T-helper 2 cell treated with Interferon-gamma antibody and Interleukin-4, amounts not matched to agents 5 μg/mL and 100 μg/mL, for 36 hours (primary cell): ENCODE measurements at regions not wholly inside any gene's neighbourhood (a gene's known extent, or its start where the extent isn't known, plus 50 kb on each side); places are given as distances from the start of the nearest gene placed in this dataset.
A peak's percentile ranks its signal among the peaks of the same experiment; 100 is the strongest.
"Not testable (repeated sequence)": the region's sequence is repeated elsewhere in the genome, so short reads cannot be mapped to it uniquely, and the experiment has no call there.

Source experiments
- DNase-seq: peaks from one replicate; pipeline ENCODE4 v3.0.0; 2021; ENCODE audit warnings: low spot score
- H3K27ac Mint-ChIP-seq: one replicate; pipeline ENCODE4 v1.8.0; 2021; ENCODE audit warnings: mild to moderate bottlenecking, mixed read lengths
- H3K27me3 Mint-ChIP-seq: one replicate; pipeline ENCODE4 v1.8.0; 2021; ENCODE audit warnings: low read depth, mixed read lengths
- H3K36me3 Mint-ChIP-seq: one replicate; pipeline ENCODE4 v1.8.0; 2021; ENCODE audit warnings: low read depth, mixed read lengths
- H3K4me1 Mint-ChIP-seq: one replicate; pipeline ENCODE4 v1.8.0; 2021; ENCODE audit warnings: low read depth, mixed read lengths
- H3K4me3 Mint-ChIP-seq: one replicate; pipeline ENCODE4 v1.8.0; 2022; ENCODE audit warnings: mild to moderate bottlenecking, moderate library complexity, mixed read lengths
- H3K9me3 Mint-ChIP-seq: one replicate; pipeline ENCODE4 v1.8.0; 2021; ENCODE audit warnings: mixed read lengths

DNA sequence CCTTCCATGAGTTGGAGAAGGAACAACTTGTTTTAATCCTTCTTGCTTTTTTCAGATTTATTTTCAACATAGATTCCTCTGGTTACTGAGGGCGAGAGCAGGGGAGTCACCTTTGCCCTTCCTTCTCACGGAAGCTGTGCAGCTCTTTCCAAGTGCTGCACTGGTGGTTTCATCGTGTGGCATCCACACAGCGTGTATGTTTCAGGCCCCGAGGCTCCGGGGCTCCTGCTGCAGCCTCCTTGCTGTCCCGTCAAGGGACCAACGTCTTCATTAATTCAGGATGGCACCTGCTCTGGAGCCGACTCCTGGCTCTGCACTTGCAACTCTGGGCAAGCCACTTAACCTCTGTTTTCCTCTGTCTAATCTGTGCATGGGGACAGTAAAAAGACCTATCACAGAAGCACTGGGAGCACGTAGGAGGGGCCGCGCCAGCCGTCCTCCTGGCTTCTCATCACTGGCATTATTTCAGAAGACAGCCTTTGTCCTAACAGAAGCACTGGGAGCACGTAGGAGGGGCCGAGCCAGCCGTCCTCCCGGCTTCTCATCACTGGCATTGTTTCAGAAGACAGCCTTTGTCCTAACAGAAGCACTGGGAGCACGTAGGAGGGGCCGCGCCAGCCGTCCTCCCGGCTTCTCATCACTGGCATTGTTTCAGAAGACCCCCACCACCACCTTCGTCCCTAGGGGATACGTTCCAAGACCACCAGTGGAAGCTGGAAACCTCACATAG, 117.8 kb upstream of the NKX1-1 start:
- peaks cover 17% of the 10 kb centered on the region for H3K27me3 Mint-ChIP-seq
- no peak for DNase-seq
- H3K4me1 Mint-ChIP-seq, result no peaks in the 10 kb centered on the region
- H3K4me3 Mint-ChIP-seq, result no peak overlapping the region
- H3K9me3 Mint-ChIP-seq, result no peaks in the 10 kb centered on the region
- H3K27ac Mint-ChIP-seq, result no peak overlapping the region
- H3K36me3 Mint-ChIP-seq, result no peaks in the 10 kb centered on the region

DNA sequence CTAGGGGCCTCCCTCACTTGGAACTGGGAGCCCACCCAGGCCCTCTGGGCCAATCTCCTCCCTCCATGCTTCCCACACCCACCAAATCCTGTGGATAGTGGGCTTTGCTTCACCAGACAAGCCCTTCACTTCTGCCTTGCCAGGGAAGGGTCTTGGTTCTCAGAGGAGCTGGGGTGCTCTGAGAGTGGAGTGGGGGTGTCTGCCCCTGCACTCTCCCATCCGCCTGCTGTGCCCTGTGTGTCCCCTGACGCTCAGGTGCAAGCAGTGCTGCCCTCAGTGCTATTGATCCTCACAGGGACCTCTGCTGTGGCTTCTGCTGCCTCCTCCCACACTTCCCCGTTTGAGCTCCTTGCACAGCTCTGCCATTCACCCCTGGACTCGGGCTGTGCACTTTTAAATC, 117.3 kb upstream of the NKX1-1 start:
- no peaks in the 10 kb centered on the region for H3K36me3 Mint-ChIP-seq
- no peak for DNase-seq
- no peak overlapping the region for H3K27ac Mint-ChIP-seq
- peaks cover 16% of the 10 kb centered on the region for H3K27me3 Mint-ChIP-seq
- no peak overlapping the region for H3K4me3 Mint-ChIP-seq
- H3K9me3 Mint-ChIP-seq, result no peaks in the 10 kb centered on the region
- H3K4me1 Mint-ChIP-seq, result no peaks in the 10 kb centered on the region

GRCh38 chr4:1523033-1523432, 116.8 kb upstream of the NKX1-1 start:
- Mint-ChIP-seq H3K9me3 (no peaks in the 10 kb centered on the region), H3K4me3 (no peak overlapping the region), H3K27me3 (peaks cover 16% of the 10 kb centered on the region), H3K4me1 (no peaks in the 10 kb centered on the region), H3K36me3 (no peaks in the 10 kb centered on the region), H3K27ac (no peak overlapping the region)
- no peak for DNase-seq

GRCh38 chr4:1522606-1523005, 116.4 kb upstream of the NKX1-1 start:
- Mint-ChIP-seq H3K27ac (no peak overlapping the region), H3K36me3 (no peaks in the 10 kb centered on the region), H3K4me1 (no peaks in the 10 kb centered on the region), H3K4me3 (no peak overlapping the region), H3K9me3 (no peaks in the 10 kb centered on the region), H3K27me3 (peaks cover 16% of the 10 kb centered on the region)
- no peak for DNase-seq

DNA sequence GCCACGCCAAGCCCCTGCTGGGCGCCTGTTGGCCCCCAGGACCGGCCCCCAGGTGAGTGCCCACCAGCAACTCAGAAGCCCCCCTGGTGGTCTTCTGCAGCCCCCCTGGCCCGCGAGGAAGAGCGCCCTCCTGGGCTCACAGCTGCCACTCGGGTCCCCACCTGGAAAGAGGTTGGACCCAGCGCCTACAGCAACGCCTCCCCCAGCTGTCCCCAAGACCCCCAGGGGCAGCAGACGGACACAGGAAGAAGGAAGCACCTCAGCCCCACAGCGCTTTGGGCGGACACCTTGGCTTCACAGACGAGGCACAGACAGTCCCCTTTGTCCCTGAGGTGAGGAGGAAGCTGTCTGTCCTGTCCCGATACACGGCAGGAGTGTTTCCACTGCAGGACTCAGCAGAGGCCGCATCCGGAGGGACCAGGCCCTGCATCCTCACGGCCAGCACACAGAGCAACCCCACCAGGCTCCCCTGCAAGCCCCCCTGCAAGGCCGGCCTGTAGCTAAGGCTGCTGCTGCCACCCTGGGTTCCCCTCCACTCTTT, 115.6 kb upstream of the NKX1-1 start:
- peaks cover 12% of the 10 kb centered on the region for H3K27me3 Mint-ChIP-seq
- no peak overlapping the region for H3K4me3 Mint-ChIP-seq
- no peaks in the 10 kb centered on the region for H3K9me3 Mint-ChIP-seq

DNA sequence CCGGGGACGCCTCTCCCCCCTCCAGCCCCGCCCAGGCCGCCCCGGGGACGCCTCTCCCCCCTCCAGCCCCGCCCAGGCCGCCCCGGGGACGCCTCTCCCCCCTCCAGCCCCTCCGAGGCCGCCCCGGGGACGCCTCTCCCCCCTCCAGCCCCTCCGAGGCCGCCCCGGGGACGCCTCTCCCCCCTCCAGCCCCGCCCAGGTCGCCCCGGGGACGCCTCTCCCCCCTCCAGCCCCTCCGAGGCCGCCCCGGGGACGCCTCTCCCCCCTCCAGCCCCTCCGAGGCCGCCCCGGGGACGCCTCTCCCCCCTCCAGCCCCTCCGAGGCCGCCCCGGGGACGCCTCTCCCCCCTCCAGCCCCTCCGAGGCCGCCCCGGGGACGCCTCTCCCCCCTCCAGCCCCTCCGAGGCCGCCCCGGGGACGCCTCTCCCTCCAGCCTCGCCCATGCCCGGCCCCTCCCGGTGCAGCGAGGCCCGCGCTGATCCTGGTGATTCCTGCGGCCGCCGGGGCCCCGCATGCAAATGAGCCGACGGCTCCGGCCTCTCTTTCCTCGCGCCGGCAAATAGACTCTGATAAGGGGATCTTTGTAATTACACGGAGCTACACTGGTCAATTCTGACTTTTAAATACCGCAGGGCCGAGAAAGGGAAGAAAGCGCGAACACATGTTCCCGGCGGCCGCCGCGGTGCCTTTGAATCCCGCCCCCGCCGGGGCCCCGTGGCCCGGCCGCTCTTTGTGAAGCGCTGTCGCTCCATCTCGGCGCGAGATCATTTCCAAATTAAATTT, 114.7 kb upstream of the NKX1-1 start:
- not testable (repeated sequence) for H3K36me3 Mint-ChIP-seq, H3K27ac Mint-ChIP-seq, H3K9me3 Mint-ChIP-seq, H3K4me1 Mint-ChIP-seq
- Mint-ChIP-seq H3K27me3 (peaks cover 12% of the 10 kb centered on the region), H3K4me3 (peak overlapping the region; percentile 54)
- peak; percentile 18 for DNase-seq

More for the DNA sequence above, 115.6 kb upstream of the NKX1-1 start:
- Mint-ChIP-seq H3K36me3 (no peaks in the 10 kb centered on the region), H3K27ac (no peak overlapping the region), H3K4me1 (no peaks in the 10 kb centered on the region)
- DNase-seq, result no peak

DNA sequence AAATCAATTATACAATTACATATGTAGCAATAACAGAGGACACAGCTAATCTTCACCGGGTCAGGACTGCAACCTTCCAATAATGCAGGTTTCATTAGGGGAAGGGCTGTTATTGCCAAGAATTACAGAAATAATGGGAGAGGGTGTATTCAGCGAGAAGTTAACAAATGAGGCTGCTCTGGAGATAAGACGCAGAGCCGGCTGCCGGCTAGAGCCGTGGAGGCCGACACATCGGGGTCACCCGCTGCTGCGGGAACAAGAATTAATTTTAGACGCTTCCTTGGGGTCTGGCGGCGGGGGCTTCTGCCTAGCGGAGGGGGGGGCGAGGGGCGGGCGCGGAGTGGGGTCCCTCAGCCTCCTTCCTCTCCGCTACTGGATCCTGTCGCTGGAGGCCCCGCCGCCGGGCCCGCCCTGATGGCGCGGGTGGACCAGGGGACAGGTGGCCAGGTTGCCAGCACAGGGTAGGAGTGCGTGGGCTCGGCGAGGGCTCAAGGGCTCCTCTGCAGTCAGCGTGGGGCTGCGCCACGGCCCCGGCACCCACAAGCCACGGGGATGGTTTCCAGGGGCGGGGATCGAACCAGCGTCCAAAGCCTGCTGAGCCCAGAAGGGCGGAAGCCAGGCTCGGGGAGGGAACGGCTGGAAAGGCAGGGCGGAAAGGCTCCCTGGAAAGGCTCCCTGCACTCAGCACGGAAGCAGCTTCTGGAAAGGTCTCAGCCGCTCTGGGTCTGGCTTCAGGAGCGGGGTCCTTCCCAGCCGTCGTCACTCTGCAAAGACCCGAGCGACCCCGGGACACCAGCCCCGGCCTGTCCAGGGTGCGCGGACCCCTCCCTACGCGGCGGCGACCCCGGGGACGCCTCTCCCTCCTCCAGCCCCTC, 113.8 kb upstream of the NKX1-1 start:
- peaks cover 12% of the 10 kb centered on the region for H3K27me3 Mint-ChIP-seq
- no peaks in the 10 kb centered on the region for H3K36me3 Mint-ChIP-seq
- peak overlapping the region; percentile 61 for H3K4me3 Mint-ChIP-seq
- no peaks in the 10 kb centered on the region for H3K9me3 Mint-ChIP-seq
- no peak for DNase-seq
- no peak overlapping the region for H3K27ac Mint-ChIP-seq
- no peaks in the 10 kb centered on the region for H3K4me1 Mint-ChIP-seq

DNA sequence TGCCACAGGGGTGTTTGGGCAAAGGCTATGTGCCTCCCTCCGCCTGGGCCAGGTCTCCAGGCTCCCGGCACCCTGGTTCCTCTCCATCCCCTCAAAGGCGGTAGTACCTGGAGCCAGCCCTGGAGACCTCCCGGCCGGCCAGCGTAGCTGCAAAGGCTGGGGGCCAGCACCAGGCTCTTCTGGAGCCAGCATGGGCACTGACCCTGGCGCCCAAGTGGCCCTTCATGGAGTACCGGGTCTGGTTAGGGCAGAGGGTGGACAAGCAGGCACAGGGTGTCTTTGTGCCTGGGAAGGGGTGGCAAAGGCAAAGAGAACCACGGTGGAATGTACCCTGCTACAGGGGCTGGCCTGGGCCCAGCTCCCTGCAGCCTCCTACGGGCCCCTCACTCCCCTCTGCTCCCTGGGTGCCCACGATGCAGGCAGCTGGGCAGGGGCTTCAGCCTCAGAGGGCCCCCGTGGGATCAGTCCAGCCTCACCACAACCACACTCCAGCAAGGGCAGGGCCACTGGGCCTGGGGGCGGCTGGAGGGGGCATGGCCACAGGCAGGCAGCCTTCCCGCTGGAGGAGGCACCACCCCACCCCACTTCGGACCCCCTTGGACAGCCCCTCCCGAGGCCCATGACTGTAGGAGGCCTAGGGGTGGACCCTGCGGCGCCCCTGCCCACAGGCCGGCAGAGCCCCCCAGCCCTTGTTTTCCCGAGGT, 112.9 kb upstream of the NKX1-1 start:
- Mint-ChIP-seq H3K36me3 (no peaks in the 10 kb centered on the region), H3K27ac (no peak overlapping the region), H3K4me3 (no peak overlapping the region), H3K9me3 (no peaks in the 10 kb centered on the region), H3K27me3 (peaks cover 12% of the 10 kb centered on the region), H3K4me1 (no peaks in the 10 kb centered on the region)
- no peak for DNase-seq

GRCh38 chr4:1517592-1518411, 111.6 kb upstream of the NKX1-1 start:
- Mint-ChIP-seq H3K4me3 (no peak overlapping the region), H3K27me3 (peaks cover 9% of the 10 kb centered on the region), H3K9me3 (no peaks in the 10 kb centered on the region)

GRCh38 chr4:1516881-1517480, 110.7 kb upstream of the NKX1-1 start:
- Mint-ChIP-seq H3K4me3 (no peak overlapping the region), H3K27me3 (peaks cover 6% of the 10 kb centered on the region), H3K36me3 (no peaks in the 10 kb centered on the region), H3K4me1 (no peaks in the 10 kb centered on the region), H3K27ac (no peak overlapping the region), H3K9me3 (no peaks in the 10 kb centered on the region)
- DNase-seq, result no peak

More at GRCh38 chr4:1517592-1518411, 111.6 kb upstream of the NKX1-1 start:
- H3K4me1 Mint-ChIP-seq, result no peaks in the 10 kb centered on the region
- H3K27ac Mint-ChIP-seq, result no peak overlapping the region
- no peak for DNase-seq
- no peaks in the 10 kb centered on the region for H3K36me3 Mint-ChIP-seq

DNA sequence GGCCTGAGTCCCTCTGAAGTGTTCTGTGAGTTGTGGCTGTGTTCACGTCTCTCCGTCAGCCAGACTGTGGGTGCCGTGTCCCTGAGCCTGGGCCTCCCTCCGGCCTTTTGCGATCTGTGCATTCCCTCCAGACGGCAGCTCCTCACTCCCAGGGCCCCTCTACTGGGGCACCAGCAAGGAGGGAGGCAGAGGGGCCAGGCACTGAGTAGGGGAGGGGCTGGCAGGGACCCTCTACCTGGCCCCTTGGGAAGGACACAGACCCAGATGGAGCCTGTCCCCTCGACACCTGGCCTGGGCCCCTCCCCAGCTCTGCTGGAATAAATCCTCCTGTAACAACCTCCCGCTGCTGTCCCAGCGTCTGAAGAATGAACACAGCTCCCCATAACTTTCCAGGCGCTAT, 110.0 kb upstream of the NKX1-1 start:
- DNase-seq, result no peak
- Mint-ChIP-seq H3K36me3 (no peaks in the 10 kb centered on the region), H3K4me1 (no peaks in the 10 kb centered on the region), H3K27ac (no peak overlapping the region), H3K27me3 (peaks cover 3% of the 10 kb centered on the region), H3K4me3 (no peak overlapping the region), H3K9me3 (no peaks in the 10 kb centered on the region)

DNA sequence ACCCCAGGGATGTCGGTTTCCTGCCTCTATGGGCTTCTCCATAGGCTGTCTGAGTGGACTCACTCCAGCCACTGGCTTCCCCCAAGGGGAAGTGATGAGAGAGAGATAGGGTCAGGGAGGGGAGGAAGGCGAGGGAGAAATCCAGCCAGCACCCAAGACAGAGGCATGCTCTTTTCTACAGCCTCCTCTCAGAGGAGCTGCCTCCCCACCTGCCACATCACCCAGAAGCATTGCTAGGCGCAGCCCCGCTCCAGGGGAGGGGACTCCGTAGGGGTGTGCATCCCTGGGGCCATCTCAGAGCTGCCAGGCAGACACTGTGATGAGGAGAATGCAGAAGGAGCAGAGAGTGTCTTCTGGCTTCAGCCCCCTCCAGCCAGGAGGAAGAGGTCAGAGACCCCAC, 109.5 kb upstream of the NKX1-1 start:
- no peak overlapping the region for H3K27ac Mint-ChIP-seq
- no peaks in the 10 kb centered on the region for H3K9me3 Mint-ChIP-seq
- H3K4me1 Mint-ChIP-seq, result no peaks in the 10 kb centered on the region
- no peak for DNase-seq
- no peaks in the 10 kb centered on the region for H3K36me3 Mint-ChIP-seq
- peaks cover 2% of the 10 kb centered on the region for H3K27me3 Mint-ChIP-seq
- no peak overlapping the region for H3K4me3 Mint-ChIP-seq
